Fibroblast of lung (primary cell): ENCODE measurements at regions not wholly inside any gene's neighbourhood (a gene's known extent, or its start where the extent isn't known, plus 50 kb on each side); places are given as distances from the start of the nearest gene placed in this dataset.

ENCODE experiments used
- EZH2 ChIP-seq: IDR thresholded peaks from 2 replicates; pipeline ENCODE4 v1.5.1; 2012; ENCODE audit warnings: low read length, control low read depth, mild to moderate bottlenecking; ENCODE audit errors: missing control alignments
- TF ChIP-seq, protein P1 (sequence below), 2 donors: IDR thresholded peaks in 1 of 2; conservative IDR thresholded peaks in 1 of 2; 1 replicate in 1 of 2; 2 replicates in 1 of 2; pipeline ENCODE4 v1.5.1; 2011 to 2012; ENCODE audit warnings: low read length in 2 of 2, control low read depth in 1 of 2, inconsistent platforms in 1 of 2, low read depth in 1 of 2, mild to moderate bottlenecking in 1 of 2

- TF ChIP-seq, protein P1, sequence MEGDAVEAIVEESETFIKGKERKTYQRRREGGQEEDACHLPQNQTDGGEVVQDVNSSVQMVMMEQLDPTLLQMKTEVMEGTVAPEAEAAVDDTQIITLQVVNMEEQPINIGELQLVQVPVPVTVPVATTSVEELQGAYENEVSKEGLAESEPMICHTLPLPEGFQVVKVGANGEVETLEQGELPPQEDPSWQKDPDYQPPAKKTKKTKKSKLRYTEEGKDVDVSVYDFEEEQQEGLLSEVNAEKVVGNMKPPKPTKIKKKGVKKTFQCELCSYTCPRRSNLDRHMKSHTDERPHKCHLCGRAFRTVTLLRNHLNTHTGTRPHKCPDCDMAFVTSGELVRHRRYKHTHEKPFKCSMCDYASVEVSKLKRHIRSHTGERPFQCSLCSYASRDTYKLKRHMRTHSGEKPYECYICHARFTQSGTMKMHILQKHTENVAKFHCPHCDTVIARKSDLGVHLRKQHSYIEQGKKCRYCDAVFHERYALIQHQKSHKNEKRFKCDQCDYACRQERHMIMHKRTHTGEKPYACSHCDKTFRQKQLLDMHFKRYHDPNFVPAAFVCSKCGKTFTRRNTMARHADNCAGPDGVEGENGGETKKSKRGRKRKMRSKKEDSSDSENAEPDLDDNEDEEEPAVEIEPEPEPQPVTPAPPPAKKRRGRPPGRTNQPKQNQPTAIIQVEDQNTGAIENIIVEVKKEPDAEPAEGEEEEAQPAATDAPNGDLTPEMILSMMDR (conservative IDR thresholded peaks at IDR 0.05 in 1 of 2, IDR thresholded peaks at IDR 0.05 in 1 of 2; ENCODE audit: low read depth in 1 of 2, low read length in 2 of 2) = no peak
- no peak for TF ChIP-seq EZH2
Observed at GRCh38 chr4:63678358-63678931, 730.8 kb downstream of the TECRL start.
